Activated T-helper 1 cell treated with anti-CD3 and anti-CD28 coated beads, Interleukin-2, amount 50 U/mL, for 16 hours (primary cell): ENCODE measurements at regions not wholly inside any gene's neighbourhood (a gene's known extent, or its start where the extent isn't known, plus 50 kb on each side); places are given as distances from the start of the nearest gene placed in this dataset.

Experiments
- DNase-seq, 2 donors: peaks; one replicate each; pipeline ENCODE4 v3.0.0-alpha.2; 2020; ENCODE audit warnings: low read depth in 1 of 2, low spot score in 1 of 2

GRCh38 chr10:128419466-128420019 lies 293.3 kb upstream of the MKI67 start:
- DNase-seq = no peak

GRCh38 chr10:128420623-128421022 lies 294.4 kb upstream of the MKI67 start:
- no peak for DNase-seq

- DNase-seq = no peak
Observed at GRCh38 chr10:128421371-128422160, 295.3 kb upstream of the MKI67 start.

GRCh38 chr10:128422190-128422589 lies 296.0 kb upstream of the MKI67 start:
- no peak for DNase-seq

GRCh38 chr10:128422999-128423398 lies 296.8 kb upstream of the MKI67 start:
- no peak for DNase-seq

GRCh38 chr10:128429321-128429720 lies 303.1 kb upstream of the MKI67 start:
- no peak for DNase-seq

GRCh38 chr10:128429835-128430513 lies 303.8 kb upstream of the MKI67 start:
- no peak for DNase-seq

GRCh38 chr10:128431083-128431482 lies 304.9 kb upstream of the MKI67 start:
- DNase-seq = no peak

- no peak for DNase-seq
Observed at GRCh38 chr10:128431506-128431905, 305.3 kb upstream of the MKI67 start.

GRCh38 chr10:128432011-128432410 lies 305.8 kb upstream of the MKI67 start:
- no peak for DNase-seq

GRCh38 chr10:128432423-128432822 lies 306.2 kb upstream of the MKI67 start:
- DNase-seq = no peak

- no peak for DNase-seq
Observed at GRCh38 chr10:128435811-128436210, 309.6 kb upstream of the MKI67 start.

- no peak for DNase-seq
Observed at GRCh38 chr10:128437786-128438345, 311.6 kb upstream of the MKI67 start.

- DNase-seq = no peak
Observed at GRCh38 chr10:128438417-128439063, 312.3 kb upstream of the MKI67 start.

- no peak for DNase-seq
Observed at GRCh38 chr10:128440513-128441160, 314.4 kb upstream of the MKI67 start.

GRCh38 chr10:128443925-128444518 lies 317.8 kb upstream of the MKI67 start:
- DNase-seq = no peak

GRCh38 chr10:128448796-128449195 lies 322.6 kb upstream of the MKI67 start:
- DNase-seq = no peak

- DNase-seq = no peak
Observed at GRCh38 chr10:128451879-128452278, 325.7 kb upstream of the MKI67 start.

- DNase-seq = no peak
Observed at GRCh38 chr10:128456271-128456670, 330.0 kb upstream of the MKI67 start.

GRCh38 chr10:128457136-128457535 lies 330.9 kb upstream of the MKI67 start:
- no peak for DNase-seq

GRCh38 chr10:128461991-128462390 lies 335.8 kb upstream of the MKI67 start:
- no peak for DNase-seq
